ENCODE measurements at regions not wholly inside any gene's neighbourhood (a gene's known extent, or its start where the extent isn't known, plus 50 kb on each side); places are given as distances from the start of the nearest gene placed in this dataset.

- DNase-seq = no peak
Observed at GRCh38 chr6:26149240-26149639, 62.0 kb downstream of the HFE start.

- no peak for DNase-seq
Observed at GRCh38 chr6:26152226-26153101, 65.2 kb downstream of the HFE start.

- DNase-seq = peak in 1 of 2 experiments; percentile 64
Observed at GRCh38 chr6:26155061-26155930, 68.1 kb downstream of the HFE start.

GRCh38 chr6:26156105-26156849 lies 69.0 kb downstream of the HFE start:
- DNase-seq = peak; percentile 64 to 91

GRCh38 chr6:26156850-26157250 lies 69.6 kb downstream of the HFE start:
- DNase-seq = peak in 1 of 2 experiments; percentile 85

- peak; percentile 98 to 100 for DNase-seq
Observed at GRCh38 chr6:26157251-26158075, 70.2 kb downstream of the HFE start.

GRCh38 chr6:26158076-26158580 lies 70.9 kb downstream of the HFE start:
- peak in 1 of 2 experiments; percentile 100 for DNase-seq

GRCh38 chr6:26158581-26159356 lies 71.5 kb downstream of the HFE start:
- DNase-seq = peak in 1 of 2 experiments; percentile 77

- peak in 1 of 2 experiments; percentile 34 for DNase-seq
Observed at GRCh38 chr6:26159357-26160273, 72.4 kb downstream of the HFE start.

- no peak for DNase-seq
Observed at GRCh38 chr6:26161322-26161721, 74.1 kb downstream of the HFE start.

DNA sequence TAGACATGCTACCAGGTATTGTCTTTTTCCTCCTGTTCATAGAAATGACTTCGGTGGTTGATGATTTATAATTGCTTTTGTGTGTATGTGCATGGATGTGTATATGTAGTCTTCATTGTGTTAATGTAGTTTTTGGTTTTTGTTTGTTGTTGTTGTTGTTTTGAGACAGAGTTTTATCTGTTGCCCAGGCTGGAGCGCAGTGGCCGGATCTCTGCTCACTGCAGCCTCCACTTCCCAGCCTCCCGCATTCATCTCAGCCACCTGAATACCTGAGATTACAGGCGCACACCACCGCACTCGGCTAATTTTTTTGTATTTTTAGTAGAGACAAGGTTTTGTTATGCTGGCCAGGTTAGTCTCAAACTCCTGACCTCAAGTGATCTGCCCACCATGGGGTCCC lies 75.2 kb downstream of the HFE start:
- DNase-seq = no peak

DNA sequence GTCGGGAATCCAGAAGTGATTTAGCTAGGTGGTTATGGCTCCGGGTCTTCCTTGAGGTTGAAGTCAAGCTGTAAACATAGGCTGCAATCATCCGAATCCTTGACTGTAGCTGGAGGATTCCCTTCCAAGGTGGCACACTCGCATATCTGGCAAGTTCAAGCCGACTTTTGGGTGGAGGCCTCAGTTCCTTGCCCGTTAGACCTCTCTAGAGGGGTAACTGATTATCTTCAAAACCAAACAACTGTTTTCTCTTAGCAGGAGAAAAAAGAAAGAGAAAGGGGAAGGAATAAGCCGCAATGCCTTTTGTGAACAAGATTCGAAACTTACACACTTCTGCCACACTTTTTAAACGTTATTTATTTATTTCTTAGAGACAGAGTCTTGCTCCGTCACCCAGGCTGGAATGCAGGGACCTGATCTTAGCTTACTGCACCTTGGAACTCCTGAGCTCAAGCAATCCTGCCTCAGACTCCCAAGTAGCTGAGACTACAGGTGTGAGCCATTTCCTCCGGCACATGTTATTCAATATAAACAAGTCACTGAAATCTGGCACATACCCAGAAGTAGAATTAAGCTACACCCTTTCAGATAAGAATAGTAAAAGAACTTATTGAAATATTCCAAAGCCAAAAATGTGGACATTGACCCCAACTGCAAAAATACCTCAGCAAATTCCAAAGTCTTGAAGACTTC lies 76.3 kb downstream of the HFE start:
- DNase-seq = no peak

DNA sequence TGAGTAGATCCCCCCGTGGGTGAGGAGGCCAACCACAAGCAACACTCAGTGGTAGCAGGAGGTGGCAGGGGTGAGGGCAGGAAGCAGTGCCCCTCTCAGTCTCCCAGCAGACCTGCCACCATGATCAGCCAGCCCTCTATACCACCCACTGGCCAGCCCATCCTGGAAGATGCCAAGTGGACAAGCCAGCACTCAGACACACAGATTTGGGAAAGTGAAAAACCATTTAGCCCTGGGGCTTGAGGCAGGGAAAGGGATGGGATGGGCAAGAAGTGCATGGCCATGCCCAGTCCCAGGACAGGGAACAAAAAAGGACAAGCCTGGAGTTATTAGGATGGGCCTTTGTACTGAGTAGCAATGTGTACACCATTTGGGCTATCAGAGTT lies 76.9 kb downstream of the HFE start:
- DNase-seq = no peak

DNA sequence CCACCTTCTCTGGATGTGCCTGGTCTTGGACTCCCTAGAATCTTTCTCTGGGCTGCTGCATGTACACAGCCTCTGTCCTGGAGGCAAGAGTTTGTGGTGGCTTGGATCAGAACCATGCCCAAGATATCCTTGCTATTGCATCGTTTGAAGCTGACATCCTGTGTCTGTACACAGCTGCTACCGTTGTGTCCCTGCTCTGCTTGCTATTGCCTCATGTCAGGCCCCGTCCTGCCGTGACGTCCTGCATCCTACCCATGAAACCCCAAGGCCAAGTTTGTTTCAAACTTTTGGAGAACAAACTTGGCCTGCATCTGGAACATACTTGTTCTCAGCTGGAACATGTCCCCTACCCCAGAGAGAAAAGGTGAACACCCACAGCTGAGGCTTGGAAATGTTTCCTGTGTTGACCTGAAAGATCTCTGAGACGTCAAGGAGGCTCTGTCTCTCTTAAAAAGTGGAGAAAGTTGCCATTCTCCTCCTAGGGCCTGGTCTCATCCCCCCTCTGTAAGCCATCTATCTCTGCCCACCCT lies 78.1 kb downstream of the HFE start:
- no peak for DNase-seq

DNA sequence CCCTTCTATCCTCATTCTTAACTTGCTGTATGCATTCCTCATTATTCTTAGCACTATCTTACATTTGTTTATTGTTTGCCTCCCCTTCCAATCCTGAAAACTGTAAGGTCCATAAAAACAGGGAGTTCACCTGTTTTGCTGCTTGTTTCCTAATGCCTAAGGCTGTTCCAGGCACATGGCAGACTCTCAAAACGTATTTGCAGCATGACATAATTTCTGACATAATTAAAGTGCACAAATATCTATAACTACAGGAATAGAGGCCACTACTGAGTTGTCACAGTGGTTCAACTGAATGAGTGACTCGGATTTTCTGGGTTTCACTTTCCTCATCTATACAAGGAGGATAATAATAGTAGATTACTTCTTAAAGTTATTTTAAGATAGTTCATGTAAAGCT lies 83.0 kb downstream of the HFE start:
- DNase-seq = no peak

- DNase-seq = no peak
Observed at GRCh38 chr6:26170951-26171841, 84.0 kb downstream of the HFE start.

DNA sequence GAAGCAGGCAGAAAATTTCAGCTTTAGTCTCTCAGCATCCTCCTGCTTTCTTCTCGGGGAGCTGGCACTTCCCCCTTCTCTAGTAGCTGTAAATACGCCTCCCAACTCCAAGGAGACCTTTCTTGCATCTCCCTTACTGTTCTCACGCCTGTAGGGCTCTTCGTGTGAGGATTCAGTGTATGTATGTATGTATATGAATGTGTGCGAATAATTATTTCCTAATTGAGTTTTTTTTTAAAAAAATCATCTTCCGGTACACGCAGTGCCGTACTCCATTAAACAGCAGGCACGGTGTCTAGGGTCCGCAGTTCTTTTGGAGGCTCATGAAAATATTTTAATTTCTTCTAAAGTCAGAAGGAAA lies 85.4 kb downstream of the HFE start:
- no peak for DNase-seq

GRCh38 chr6:26173836-26174145 lies 86.6 kb downstream of the HFE start:
- DNase-seq = no peak

Data from SW 1271 (cell line).